ENCODE measurements at regions not wholly inside any gene's neighbourhood (a gene's known extent, or its start where the extent isn't known, plus 50 kb on each side); places are given as distances from the start of the nearest gene placed in this dataset.

DNA sequence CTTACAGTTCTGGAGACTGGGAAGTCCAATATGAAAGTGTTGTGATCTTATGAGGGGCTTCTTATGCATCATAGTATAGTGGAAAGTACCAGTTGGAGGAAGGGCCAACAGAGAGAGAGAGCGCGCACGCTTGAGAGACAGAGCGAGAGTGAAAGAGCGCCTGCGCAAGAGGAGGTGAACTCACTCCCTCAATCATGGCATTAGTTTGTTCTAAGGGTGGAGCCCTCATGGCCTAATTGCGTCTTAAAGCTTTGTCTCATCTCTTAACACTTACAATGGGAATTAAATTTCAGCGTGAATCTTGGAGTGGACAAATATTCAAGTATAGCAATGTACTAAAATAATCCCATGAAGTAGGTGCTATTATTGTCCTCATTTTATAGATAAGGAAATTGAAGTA, 303.2 kb downstream of the OSTF1 start:
- no peak overlapping the region for H3K27ac ChIP-seq
- no peaks in the 10 kb centered on the region for H3K4me1 ChIP-seq (ENCODE audit: low read depth, poor library complexity, severe bottlenecking)
- no peaks in the 10 kb centered on the region for H4K20me1 ChIP-seq (ENCODE audit: insufficient read depth)
- TF ChIP-seq, protein P1, sequence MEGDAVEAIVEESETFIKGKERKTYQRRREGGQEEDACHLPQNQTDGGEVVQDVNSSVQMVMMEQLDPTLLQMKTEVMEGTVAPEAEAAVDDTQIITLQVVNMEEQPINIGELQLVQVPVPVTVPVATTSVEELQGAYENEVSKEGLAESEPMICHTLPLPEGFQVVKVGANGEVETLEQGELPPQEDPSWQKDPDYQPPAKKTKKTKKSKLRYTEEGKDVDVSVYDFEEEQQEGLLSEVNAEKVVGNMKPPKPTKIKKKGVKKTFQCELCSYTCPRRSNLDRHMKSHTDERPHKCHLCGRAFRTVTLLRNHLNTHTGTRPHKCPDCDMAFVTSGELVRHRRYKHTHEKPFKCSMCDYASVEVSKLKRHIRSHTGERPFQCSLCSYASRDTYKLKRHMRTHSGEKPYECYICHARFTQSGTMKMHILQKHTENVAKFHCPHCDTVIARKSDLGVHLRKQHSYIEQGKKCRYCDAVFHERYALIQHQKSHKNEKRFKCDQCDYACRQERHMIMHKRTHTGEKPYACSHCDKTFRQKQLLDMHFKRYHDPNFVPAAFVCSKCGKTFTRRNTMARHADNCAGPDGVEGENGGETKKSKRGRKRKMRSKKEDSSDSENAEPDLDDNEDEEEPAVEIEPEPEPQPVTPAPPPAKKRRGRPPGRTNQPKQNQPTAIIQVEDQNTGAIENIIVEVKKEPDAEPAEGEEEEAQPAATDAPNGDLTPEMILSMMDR (conservative IDR thresholded peaks at IDR 0.05; ENCODE audit: low read depth, low read length), result no peak
- no peak overlapping the region for H2AFZ ChIP-seq (ENCODE audit: low read depth)
- H3K36me3 ChIP-seq (ENCODE audit: insufficient read depth), result no peaks in the 10 kb centered on the region
- H3K79me2 ChIP-seq (ENCODE audit: insufficient read depth, low read depth), result no peaks in the 10 kb centered on the region
- no peak overlapping the region for H3K4me3 ChIP-seq (IDR thresholded peaks at IDR 0.05; ENCODE audit: insufficient read depth, low read depth, low read length)
- no peak overlapping the region for H3K9ac ChIP-seq
- H3K27me3 ChIP-seq (ENCODE audit: insufficient read depth, low read depth), result no peaks in the 10 kb centered on the region
- no peak overlapping the region for H3K4me2 ChIP-seq

DNA sequence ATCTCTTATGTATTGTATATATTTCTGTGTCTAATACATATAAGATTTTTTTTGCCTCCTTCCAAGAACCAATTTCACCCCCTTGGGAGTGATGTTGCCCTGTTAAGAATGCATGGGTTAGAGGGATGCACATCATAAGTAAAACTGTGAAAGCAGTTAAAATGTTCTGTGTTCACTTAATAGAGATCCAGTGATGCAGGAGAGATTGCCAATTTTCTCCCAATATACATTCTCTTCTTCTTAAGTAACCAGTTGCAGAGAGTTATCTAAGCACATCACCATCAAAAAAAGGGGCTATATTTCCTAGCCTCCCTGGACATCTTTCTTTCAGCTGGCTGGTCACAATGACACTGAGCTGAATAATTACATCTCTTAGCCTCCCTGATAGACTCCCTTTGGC, 307.0 kb downstream of the OSTF1 start:
- Histone ChIP-seq H2AFZ (ENCODE audit: low read depth) (no peak overlapping the region), H3K4me3 (IDR thresholded peaks at IDR 0.05; ENCODE audit: insufficient read depth, low read depth, low read length) (no peak overlapping the region), H3K79me2 (ENCODE audit: insufficient read depth, low read depth) (no peaks in the 10 kb centered on the region), H3K4me2 (no peak overlapping the region), H3K27me3 (ENCODE audit: insufficient read depth, low read depth) (no peaks in the 10 kb centered on the region), H3K27ac (no peak overlapping the region), H3K36me3 (ENCODE audit: insufficient read depth) (no peaks in the 10 kb centered on the region), H3K9ac (no peak overlapping the region), H3K4me1 (ENCODE audit: low read depth, poor library complexity, severe bottlenecking) (no peaks in the 10 kb centered on the region), H4K20me1 (ENCODE audit: insufficient read depth) (no peaks in the 10 kb centered on the region)
- TF ChIP-seq, protein P1 (conservative IDR thresholded peaks at IDR 0.05; ENCODE audit: low read depth, low read length), result no peak

DNA sequence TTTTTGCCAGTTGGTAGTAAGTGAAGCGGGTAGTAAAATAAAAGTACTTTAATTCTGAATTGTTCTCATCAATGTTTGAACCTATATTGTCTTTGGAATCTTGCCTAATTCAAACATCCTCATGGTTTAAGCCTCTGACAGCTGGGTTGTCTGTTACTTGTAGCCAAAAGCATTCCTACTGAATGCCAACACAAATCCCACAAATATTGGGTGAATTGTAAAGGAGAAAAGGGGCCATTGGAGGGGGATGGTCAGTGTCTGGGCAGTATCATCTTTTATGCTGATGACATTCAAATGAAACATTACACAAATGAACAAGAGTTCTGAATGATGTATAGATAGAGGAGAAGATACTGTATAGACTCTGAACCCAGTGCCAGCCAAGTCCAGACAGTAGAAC, 309.5 kb downstream of the OSTF1 start:
- H3K27me3 ChIP-seq (ENCODE audit: insufficient read depth, low read depth), result no peaks in the 10 kb centered on the region
- H3K36me3 ChIP-seq (ENCODE audit: insufficient read depth), result no peaks in the 10 kb centered on the region
- H3K9ac ChIP-seq, result no peak overlapping the region
- H4K20me1 ChIP-seq (ENCODE audit: insufficient read depth), result no peaks in the 10 kb centered on the region
- no peaks in the 10 kb centered on the region for H3K79me2 ChIP-seq (ENCODE audit: insufficient read depth, low read depth)
- no peak overlapping the region for H3K27ac ChIP-seq
- H3K4me1 ChIP-seq (ENCODE audit: low read depth, poor library complexity, severe bottlenecking), result no peaks in the 10 kb centered on the region
- TF ChIP-seq, protein P1 (conservative IDR thresholded peaks at IDR 0.05; ENCODE audit: low read depth, low read length), result no peak
- H3K4me2 ChIP-seq, result no peak overlapping the region
- no peak overlapping the region for H3K4me3 ChIP-seq (IDR thresholded peaks at IDR 0.05; ENCODE audit: insufficient read depth, low read depth, low read length)
- H2AFZ ChIP-seq (ENCODE audit: low read depth), result no peak overlapping the region

DNA sequence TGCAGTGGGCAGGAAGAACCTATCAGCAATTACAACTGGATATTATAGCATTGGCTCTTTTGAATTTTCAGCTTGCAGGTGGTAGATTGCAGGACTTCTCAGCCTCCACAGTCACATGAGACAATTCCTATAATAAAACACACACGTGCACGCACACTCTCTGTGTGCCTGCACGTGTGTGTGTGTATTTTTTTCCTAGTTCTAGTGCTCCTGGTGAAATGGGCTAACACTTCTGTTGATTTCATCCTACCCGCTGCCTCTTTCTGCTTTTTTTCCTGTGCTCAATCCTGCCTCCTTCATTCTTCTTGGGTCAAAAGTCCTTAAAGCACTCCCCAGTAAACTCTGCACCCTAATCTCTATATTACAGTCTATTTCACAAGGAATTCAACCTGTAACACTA, 320.1 kb downstream of the OSTF1 start:
- no peak overlapping the region for H3K4me2 ChIP-seq
- no peak overlapping the region for H2AFZ ChIP-seq (ENCODE audit: low read depth)
- H3K9ac ChIP-seq, result no peak overlapping the region
- no peaks in the 10 kb centered on the region for H3K79me2 ChIP-seq (ENCODE audit: insufficient read depth, low read depth)
- H3K36me3 ChIP-seq (ENCODE audit: insufficient read depth), result no peaks in the 10 kb centered on the region
- no peak overlapping the region for H3K4me3 ChIP-seq (IDR thresholded peaks at IDR 0.05; ENCODE audit: insufficient read depth, low read depth, low read length)
- TF ChIP-seq, protein P1 (conservative IDR thresholded peaks at IDR 0.05; ENCODE audit: low read depth, low read length), result no peak
- no peaks in the 10 kb centered on the region for H3K4me1 ChIP-seq (ENCODE audit: low read depth, poor library complexity, severe bottlenecking)
- no peaks in the 10 kb centered on the region for H3K27me3 ChIP-seq (ENCODE audit: insufficient read depth, low read depth)
- H3K27ac ChIP-seq, result no peak overlapping the region
- H4K20me1 ChIP-seq (ENCODE audit: insufficient read depth), result no peaks in the 10 kb centered on the region

DNA sequence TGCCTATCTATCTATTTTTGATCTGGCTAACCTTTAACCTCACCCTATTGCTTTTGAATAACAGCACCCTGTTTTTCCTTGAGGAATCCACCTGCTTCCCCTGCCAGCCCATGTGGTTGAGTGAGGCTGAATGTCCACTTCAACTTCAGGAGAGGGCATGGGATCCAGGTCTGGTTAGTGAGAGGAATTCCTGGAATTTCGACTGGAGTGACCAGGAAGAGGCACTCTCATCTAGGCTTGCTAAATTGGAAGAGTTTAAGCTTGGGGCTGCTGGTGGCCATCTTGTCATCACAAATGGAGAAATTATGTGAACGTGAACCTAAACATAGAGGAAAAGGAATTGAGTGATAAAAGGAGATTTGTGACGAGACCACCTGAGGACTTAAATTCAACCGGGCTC, 322.1 kb downstream of the OSTF1 start:
- Histone ChIP-seq H3K79me2 (ENCODE audit: insufficient read depth, low read depth) (no peaks in the 10 kb centered on the region), H3K4me3 (IDR thresholded peaks at IDR 0.05; ENCODE audit: insufficient read depth, low read depth, low read length) (no peak overlapping the region)
- TF ChIP-seq, protein P1 (conservative IDR thresholded peaks at IDR 0.05; ENCODE audit: low read depth, low read length), result no peak

More for the DNA sequence above, 322.1 kb downstream of the OSTF1 start:
- H3K36me3 ChIP-seq (ENCODE audit: insufficient read depth), result no peaks in the 10 kb centered on the region
- no peak overlapping the region for H3K9ac ChIP-seq
- no peak overlapping the region for H3K27ac ChIP-seq
- no peaks in the 10 kb centered on the region for H4K20me1 ChIP-seq (ENCODE audit: insufficient read depth)
- no peaks in the 10 kb centered on the region for H3K27me3 ChIP-seq (ENCODE audit: insufficient read depth, low read depth)
- no peak overlapping the region for H3K4me2 ChIP-seq
- no peaks in the 10 kb centered on the region for H3K4me1 ChIP-seq (ENCODE audit: low read depth, poor library complexity, severe bottlenecking)
- H2AFZ ChIP-seq (ENCODE audit: low read depth), result no peak overlapping the region
